HEK293 (cell line): ENCODE measurements at regions not wholly inside any gene's neighbourhood (a gene's known extent, or its start where the extent isn't known, plus 50 kb on each side); places are given as distances from the start of the nearest gene placed in this dataset.

Source experiments
- CTCF ChIP-seq: fragments of 450-650 bp; formaldehyde crosslinking; IDR thresholded peaks from 2 replicates; pipeline ENCODE4 v1.5.1; 2016; ENCODE audit warnings: missing biosample characterization, missing genetic modification characterization
- REST ChIP-seq: fragments of 450-650 bp; formaldehyde crosslinking; IDR thresholded peaks from 2 replicates; pipeline ENCODE4 v1.5.1; 2016; ENCODE audit warnings: missing biosample characterization, missing genetic modification characterization
- ZBTB1 ChIP-seq: fragments of 450-650 bp; formaldehyde crosslinking; IDR thresholded peaks from 2 replicates; pipeline ENCODE4 v1.5.1; 2016; ENCODE audit warnings: missing biosample characterization, missing genetic modification characterization
- ZNF18 ChIP-seq: fragments of 450-650 bp; formaldehyde crosslinking; IDR thresholded peaks from 2 replicates; pipeline ENCODE4 v1.5.1; 2016; ENCODE audit warnings: missing biosample characterization, missing genetic modification characterization

GRCh38 chr2:221791844-221792243 is 219.7 kb upstream of the EPHA4 start:
- TF ChIP-seq CTCF (tag by site-specific recombination) (no peak), REST (tag by site-specific recombination) (no peak), ZBTB1 (tag by site-specific recombination) (no peak), ZNF18 (tag by site-specific recombination) (no peak)
